ENCODE measurements at regions not wholly inside any gene's neighbourhood (a gene's known extent, or its start where the extent isn't known, plus 50 kb on each side); places are given as distances from the start of the nearest gene placed in this dataset.

DNA sequence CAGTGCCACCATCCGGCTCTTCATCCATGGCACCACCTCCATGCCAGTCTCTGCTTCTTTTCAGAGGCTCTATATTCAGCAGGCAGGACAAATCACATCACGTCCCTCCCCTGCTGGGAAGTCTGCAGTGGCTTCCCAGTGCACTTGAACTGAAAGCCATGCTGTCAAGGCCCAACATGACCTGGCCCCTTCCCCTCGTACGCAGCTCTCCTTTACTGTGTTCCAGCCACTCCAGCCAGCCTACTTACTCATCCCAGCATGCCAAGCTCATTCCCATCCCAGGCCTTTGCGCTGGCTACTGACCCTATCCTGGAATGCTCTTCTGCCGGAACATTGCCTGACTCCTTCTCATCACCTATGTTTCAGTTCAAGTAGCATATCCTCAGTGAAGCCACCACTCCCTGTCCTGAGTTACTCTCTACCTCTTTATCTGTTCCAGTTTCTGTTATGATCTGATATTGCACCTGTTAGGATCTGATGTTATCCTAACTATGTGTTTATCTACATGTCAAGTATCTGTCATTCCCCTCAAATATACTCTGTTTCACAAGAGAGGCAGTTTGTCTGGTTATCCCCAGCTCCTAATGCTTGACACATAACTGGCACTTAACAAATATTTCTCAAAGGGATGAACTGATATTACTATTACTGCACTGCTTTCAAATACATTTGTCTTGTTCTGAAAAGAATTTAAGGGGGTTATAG lies 101.2 kb upstream of the F3 start:
- no peak for DNase-seq

DNA sequence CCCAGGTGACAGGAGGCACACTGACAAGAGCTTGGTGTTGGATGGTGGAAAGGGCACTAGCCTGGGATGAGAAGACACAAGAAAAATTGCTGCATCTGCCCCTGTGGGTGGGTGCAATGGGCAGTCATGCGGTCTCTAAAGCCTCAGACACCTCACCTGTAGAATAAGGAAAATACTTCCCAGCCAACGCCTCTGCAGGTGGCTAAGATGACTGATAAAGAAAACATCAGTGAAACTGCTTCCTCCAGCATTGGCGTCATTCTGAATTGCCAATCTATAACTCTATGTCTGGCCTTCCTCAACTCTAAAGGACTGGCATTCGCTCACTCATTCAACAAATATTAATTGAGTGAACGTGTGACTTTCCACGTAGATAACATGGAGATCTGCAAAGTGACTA lies 100.4 kb upstream of the F3 start:
- no peak for DNase-seq

- no peak for DNase-seq
Measured at GRCh38 chr1:94640125-94640524, 98.6 kb upstream of the F3 start.

GRCh38 chr1:94637121-94637520 lies 95.6 kb upstream of the F3 start:
- no peak for DNase-seq

- no peak for DNase-seq
Measured at GRCh38 chr1:94636624-94637023, 95.1 kb upstream of the F3 start.

GRCh38 chr1:94636100-94636499 lies 94.5 kb upstream of the F3 start:
- DNase-seq, result no peak

- no peak for DNase-seq
Measured at GRCh38 chr1:94634977-94635416, 93.4 kb upstream of the F3 start.

GRCh38 chr1:94633051-94633450 lies 91.5 kb upstream of the F3 start:
- DNase-seq, result no peak

GRCh38 chr1:94629259-94630181 lies 88.0 kb upstream of the F3 start:
- no peak for DNase-seq

- DNase-seq, result no peak
Measured at GRCh38 chr1:94628499-94628843, 86.9 kb upstream of the F3 start.

DNA sequence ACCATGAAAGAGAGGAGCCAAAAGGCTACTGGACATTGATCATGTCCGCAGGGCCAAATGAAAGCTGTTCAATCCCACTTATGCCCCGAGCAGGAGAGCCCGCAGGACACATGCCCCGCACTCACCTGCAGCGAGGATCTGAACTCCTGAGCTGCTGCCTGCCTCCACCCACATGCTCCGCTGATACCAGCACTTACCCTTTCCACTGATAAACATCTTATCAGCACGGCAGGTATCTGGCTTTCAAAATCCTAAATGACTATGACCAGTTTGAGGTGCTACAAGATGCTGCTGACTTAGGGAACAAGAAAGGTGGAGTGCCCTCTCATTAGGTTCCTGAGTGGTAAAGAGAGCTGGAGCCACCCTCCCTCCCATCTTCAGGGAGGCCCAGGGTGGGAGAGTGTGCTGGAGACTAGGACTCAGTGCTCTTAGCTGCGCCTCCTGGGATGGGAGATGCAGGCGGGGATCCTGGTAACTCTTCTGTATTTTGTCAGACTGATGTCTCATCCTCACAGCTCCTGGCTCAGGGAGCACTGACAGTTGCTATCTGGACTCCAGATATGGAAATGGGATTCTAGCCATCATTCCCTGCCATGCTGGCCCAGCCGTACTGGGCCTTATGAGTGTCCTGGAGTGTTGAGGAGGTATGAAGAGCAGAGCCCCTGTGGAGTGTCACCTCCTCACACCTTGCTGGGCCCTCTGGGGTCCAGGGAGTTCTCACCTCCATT lies 86.4 kb upstream of the F3 start:
- no peak for DNase-seq

DNA sequence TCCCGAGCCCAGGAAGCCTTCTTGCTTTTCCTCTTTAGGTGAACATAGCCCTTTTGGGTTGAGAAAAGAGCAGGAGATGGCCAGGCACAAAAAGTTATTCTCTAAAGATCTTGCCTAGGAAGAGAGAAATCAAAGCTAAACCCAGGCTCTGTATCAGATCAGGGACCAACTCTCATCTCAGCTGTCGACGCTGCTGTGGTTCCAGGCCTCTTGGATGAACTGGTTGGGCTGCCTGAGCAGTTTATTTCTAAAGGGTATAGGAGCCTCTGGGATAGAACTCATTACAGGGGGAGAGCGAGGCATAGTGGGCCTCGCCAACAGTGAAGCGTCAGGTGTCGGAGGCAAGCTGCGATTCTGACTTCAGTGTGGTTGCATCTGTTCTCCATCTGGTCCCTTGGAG lies 82.6 kb upstream of the F3 start:
- DNase-seq, result no peak

DNA sequence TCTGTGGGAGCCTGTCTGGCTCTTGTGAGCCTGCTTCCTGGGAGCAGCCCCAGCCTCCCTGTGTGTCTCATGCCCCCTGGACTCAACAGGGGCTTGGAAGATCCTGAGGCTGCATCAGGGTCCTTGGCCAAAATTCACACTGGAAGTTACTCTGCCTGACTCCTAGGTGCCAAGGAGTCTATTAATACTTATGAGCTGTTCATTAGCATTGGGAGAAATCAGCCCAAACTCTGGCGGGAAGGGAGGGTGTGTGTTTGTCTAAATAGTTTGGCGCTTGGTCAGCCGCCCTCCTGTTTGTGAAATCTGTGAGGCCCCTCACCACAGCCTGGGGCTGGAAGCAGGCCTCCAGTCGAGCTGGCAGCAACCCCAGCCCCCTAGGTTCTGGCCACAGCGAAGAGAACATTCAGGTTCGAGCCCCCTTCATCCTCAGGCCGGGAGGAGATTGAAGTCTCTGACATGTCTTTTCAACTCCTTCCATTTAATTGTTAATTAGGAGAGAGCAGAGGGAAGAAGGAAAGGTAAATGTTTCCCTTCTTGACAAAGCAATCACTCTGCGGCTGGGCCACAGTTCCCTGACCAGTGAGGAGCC lies 82.1 kb upstream of the F3 start:
- DNase-seq, result no peak

DNA sequence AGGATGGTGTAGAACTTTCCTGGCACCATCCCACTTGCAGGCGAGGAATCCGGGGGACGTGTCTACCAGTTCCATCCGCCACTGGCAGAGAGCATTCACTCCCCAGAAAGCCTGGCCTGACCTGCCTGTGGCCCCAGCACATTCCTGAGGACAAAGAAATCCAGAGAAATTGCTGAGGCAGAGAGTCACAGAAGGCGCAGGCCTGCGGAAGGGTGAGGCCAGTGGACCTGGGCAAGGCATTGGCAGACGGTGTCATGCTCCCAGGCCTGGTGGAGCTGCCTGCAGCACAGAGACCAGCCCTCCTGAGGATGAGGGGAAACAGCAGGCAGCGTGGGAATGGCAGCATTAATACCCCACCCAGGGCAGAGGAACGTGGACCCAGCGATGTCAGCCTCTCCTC lies 81.2 kb upstream of the F3 start:
- no peak for DNase-seq

GRCh38 chr1:94621802-94622201 lies 80.2 kb upstream of the F3 start:
- DNase-seq, result no peak

- no peak for DNase-seq
Measured at GRCh38 chr1:94621395-94621794, 79.8 kb upstream of the F3 start.

GRCh38 chr1:94620345-94621031 lies 78.9 kb upstream of the F3 start:
- DNase-seq, result no peak

DNA sequence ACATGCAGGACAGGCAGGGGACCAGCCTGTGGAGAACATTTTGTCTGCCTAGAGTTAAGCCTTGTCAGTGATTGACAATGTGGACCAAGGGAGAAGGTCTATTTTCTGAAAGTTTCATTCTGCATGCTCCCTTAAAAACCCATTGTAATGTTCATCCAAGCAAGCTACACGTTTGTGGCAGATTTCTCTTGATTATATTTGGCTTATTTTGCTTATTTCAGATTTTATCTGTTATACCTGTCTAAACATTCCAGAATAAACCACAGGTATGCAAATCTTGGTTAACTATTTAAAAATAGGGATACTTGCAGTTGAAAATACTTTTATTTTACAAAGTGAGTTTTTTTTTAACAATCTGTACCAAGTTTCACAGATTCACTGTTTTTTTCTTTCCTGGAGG lies 78.2 kb upstream of the F3 start:
- no peak for DNase-seq

DNA sequence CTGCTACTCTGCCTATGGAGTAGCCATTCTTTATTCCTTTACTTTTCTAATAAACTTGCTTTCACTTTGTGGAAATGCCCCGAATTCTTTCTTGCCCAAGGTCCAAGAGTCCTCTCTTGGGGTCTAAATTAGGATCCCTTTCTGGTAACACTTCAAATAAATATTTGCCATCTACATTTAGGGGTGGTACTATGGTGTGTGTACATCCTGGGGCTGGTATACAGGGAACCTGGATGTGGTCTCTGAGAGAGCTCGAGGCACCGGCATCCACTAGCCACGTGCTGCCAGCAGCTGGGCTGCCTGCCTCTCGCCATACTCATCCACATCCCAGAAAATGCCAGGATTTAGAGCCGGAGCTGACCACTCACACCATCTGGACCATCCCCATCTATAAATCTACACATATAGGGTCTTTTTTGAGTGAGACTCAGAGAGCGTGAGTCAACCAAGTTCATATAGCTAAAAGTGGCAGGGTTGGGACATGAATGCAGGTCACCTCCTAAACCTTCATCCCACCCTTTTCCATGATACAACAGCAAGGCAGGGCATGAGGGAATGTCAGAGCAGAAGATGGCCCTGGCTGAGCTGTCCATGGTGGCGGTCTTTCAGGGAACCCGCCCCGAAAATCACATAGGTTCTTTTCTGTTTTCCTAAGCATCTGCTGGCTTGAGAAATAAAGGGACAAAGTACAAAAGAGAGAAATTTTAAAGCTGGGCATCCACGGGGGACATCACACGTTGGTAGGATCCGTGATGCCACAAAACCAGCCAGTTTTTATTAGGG lies 76.6 kb upstream of the F3 start:
- no peak for DNase-seq

DNA sequence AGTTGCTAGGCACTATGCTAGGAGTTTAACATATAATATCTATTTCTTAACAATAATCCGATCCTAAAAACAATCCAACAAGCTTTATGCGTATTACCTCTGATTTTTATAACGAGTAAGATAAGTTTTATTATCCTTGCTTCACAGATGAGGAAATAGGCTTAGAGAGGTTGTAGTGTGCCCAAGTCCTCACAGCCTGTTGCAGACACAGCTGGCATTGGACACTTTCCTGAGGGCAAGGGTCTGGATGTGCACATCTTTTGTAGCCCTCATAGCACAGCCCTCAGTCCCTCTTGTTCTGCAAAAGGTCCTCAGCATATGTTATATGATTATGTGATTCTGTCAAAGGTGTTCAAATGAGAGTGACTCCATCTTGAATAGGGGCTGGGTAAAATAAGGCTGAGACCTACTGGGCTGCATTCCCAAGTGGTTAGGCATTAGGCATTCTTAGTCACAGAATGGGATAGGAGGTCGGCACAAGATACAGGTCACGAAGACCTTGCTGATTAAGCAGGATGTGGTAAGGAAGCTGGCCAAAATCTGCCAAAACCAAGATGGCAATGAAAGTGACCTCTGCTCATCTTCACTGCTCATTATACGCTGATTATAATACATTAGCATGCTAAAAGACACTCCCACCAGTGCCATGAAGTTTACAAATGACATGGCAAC lies 75.7 kb upstream of the F3 start:
- no peak for DNase-seq

GRCh38 chr1:94616506-94616905 lies 74.9 kb upstream of the F3 start:
- DNase-seq, result no peak

All from NCI-H748 treated with DMSO at 0.1 percent for 48 hours (cell line).